Heart right ventricle (tissue), 16 donors: ENCODE measurements at regions not wholly inside any gene's neighbourhood (a gene's known extent, or its start where the extent isn't known, plus 50 kb on each side); places are given as distances from the start of the nearest gene placed in this dataset.

Experiments used
- ATAC-seq, 8 donors: fragments of 200-7000 bp; cut with Tn5 transposase; one replicate each; pipeline ENCODE4 v1.9.1; 2020; ENCODE audit warnings: mild to moderate bottlenecking in 8 of 8, moderate library complexity in 8 of 8, moderate number of reproducible peaks in 1 of 8
- DNase-seq, 2 donors: peaks; one replicate each; pipeline ENCODE4 v3.0.0-alpha.2; 2020
- H3K27ac ChIP-seq, 10 donors: fragments of 200-600 bp; sonication (generic) in 2 of 10; one replicate each; pipeline versions ENCODE4 v1.5.0 to v1.8.0; 2020 to 2022; ENCODE audit warnings: mild to moderate bottlenecking in 3 of 10
- H3K27me3 ChIP-seq, 7 donors: fragments of 200-600 bp; one replicate each; pipeline ENCODE4 v1.8.0; 2021 to 2022; ENCODE audit warnings: mild to moderate bottlenecking in 2 of 7
- H3K36me3 ChIP-seq, 9 donors: fragments of 200-600 bp; sonication (generic) in 1 of 9; one replicate each; pipeline versions ENCODE4 v1.5.0 to v1.8.0; 2020 to 2022; ENCODE audit warnings: mild to moderate bottlenecking in 2 of 9
- H3K4me1 ChIP-seq, 9 donors: fragments of 200-600 bp; sonication (generic) in 1 of 9; one replicate each; pipeline versions ENCODE4 v1.5.0 to v1.8.0; 2020 to 2022; ENCODE audit warnings: mild to moderate bottlenecking in 4 of 9
- H3K4me3 ChIP-seq, 10 donors: fragments of 200-600 bp; sonication (generic) in 2 of 10; one replicate each; pipeline versions ENCODE4 v1.5.0 to v1.8.0; 2020 to 2022; ENCODE audit warnings: mild to moderate bottlenecking in 7 of 10, moderate library complexity in 2 of 10
- H3K9me3 ChIP-seq, 11 donors: fragments of 200-600 bp in 10 of 11; sonication (generic) in 2 of 11; one replicate each; pipeline versions ENCODE4 v1.5.0 to v1.8.0; 2013 to 2022; ENCODE audit warnings: mild to moderate bottlenecking in 2 of 11, control low read depth in 1 of 11, moderate library complexity in 1 of 11
- WGBS, 2 donors: extraction: QIAGEN DNeasy Blood & Tissue Kit; methylation state at CpG; one replicate each; pipeline ENCODE4 v1.1.7; 2013; ENCODE audit warnings: inconsistent platforms in 1 of 2; 5-methylcytosine and 5-hydroxymethylcytosine counted together
- intact Hi-C, 10 donors: fragments of 100-400 bp; cut with DNase I; formaldehyde crosslinking; loops; one replicate each; pipeline versions ENCODE4 v1.11.1 to v1.14.2; 2022
- TF ChIP-seq, protein P1 (sequence below), 9 donors: fragments of 200-600 bp; sonication (generic) in 2 of 9; IDR thresholded peaks; one replicate each; pipeline versions ENCODE4 v1.5.0 to v1.8.0; 2021 to 2022; ENCODE audit warnings: antibody characterized with exemption in 9 of 9, mild to moderate bottlenecking in 5 of 9, moderate library complexity in 1 of 9
- donor health status: Arrhythmogenic right ventricular cardiomyopathy.
- donor health status: ischemic (EF 13 %, LVEDD 7.1; RV severe dilation, severe dysfunction).
- donor health status: healthy with polysubstance abuse.
- donor health status: DM: no; HTN: yes; CAD: no.
- donor health status: DM: no; HTN: no; CAD: no.
- donor health status: ischemic (EF 25% LVEDD 6.9; RV normal size, moderate dysfunction).
- donor health status: ischemic (EF 25% LVEDD 5.7; RV mildly dilated, moderate dysfunction).
- donor health status: healthy.
- donor health status: DM: yes; HTN: yes; CAD: no.
- donor health status: Ischemic cardiomyopathy.
- donor health status: ischemic (EF 35%, LVEDD 5.7; RV mildly dilated, moderate dysfunction).
- donor health status: nonischemic (EF 11% LVEDD 7.7; RV severe dilation, severe dysfunction).
- donor health status: DM: yes; HTN: yes; CAD: no.
- donor health status: PGD.
- donor health status: ischemic (EF 29% LVEDD 5.4; RV normal size, mild dysfunction).
- donor health status: nonischemic (EF 23%, LVEDD 6.1; RV moderate dilation, normal function).

DNA sequence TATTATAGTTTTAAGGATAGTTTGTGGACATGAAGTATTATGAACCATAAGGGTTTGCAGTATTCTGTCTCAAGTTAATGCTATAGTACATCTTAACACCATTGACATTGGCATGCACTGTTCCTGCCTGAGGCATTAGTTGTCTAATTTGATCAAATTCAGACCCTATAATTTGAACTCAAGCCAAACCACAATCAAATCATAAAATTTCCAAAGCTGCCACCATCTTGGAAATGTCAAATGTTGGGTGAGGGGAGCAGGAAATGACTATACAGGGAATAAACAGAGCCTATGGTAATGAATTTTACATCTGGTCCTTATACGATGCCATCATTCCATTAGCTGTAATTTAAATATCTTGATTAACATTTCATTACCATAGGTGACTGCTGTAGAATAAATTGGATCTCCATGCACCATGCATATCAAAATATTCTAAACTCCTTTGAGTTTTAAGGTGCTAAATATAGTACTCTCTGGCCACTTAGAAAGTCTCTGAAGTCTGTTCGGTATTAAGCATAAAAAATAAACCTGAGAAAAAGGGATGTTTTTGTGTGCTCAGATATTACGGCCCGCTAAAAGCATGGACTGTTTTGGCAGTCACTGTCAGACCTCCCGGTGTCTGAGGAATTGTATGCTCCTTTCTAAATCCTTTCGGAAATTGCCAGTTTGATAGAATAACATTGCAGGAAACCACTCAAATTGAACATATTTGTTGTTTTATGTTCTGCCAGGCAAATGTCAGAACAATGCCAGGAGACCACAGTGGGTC is 257.7 kb downstream of the SPRY2 start:
- Histone ChIP-seq H3K36me3 (no peaks in the 10 kb centered on the region), H3K27me3 (no peaks in the 10 kb centered on the region), H3K27ac (peak overlapping the region in 7 of 10 donors; percentile 20 to 73 (median 51)), H3K9me3 (no peaks in the 10 kb centered on the region), H3K4me1 (peaks cover 0 to 22% (median 19%) of the 10 kb centered on the region in 9 donors), H3K4me3 (peak overlapping the region in 2 of 10 donors; percentile 5 to 11)
- 34 to 48% methylated on average over 6 of the region's 6 CpGs for WGBS, 2 donors
- TF ChIP-seq, protein P1, sequence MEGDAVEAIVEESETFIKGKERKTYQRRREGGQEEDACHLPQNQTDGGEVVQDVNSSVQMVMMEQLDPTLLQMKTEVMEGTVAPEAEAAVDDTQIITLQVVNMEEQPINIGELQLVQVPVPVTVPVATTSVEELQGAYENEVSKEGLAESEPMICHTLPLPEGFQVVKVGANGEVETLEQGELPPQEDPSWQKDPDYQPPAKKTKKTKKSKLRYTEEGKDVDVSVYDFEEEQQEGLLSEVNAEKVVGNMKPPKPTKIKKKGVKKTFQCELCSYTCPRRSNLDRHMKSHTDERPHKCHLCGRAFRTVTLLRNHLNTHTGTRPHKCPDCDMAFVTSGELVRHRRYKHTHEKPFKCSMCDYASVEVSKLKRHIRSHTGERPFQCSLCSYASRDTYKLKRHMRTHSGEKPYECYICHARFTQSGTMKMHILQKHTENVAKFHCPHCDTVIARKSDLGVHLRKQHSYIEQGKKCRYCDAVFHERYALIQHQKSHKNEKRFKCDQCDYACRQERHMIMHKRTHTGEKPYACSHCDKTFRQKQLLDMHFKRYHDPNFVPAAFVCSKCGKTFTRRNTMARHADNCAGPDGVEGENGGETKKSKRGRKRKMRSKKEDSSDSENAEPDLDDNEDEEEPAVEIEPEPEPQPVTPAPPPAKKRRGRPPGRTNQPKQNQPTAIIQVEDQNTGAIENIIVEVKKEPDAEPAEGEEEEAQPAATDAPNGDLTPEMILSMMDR (IDR thresholded peaks at IDR 0.05), result no peak
- intact Hi-C loops, result no loop called here
- ATAC-seq (peak in 6 of 8 donors; percentile 13 to 56 (median 26)), DNase-seq (no peak)

DNA sequence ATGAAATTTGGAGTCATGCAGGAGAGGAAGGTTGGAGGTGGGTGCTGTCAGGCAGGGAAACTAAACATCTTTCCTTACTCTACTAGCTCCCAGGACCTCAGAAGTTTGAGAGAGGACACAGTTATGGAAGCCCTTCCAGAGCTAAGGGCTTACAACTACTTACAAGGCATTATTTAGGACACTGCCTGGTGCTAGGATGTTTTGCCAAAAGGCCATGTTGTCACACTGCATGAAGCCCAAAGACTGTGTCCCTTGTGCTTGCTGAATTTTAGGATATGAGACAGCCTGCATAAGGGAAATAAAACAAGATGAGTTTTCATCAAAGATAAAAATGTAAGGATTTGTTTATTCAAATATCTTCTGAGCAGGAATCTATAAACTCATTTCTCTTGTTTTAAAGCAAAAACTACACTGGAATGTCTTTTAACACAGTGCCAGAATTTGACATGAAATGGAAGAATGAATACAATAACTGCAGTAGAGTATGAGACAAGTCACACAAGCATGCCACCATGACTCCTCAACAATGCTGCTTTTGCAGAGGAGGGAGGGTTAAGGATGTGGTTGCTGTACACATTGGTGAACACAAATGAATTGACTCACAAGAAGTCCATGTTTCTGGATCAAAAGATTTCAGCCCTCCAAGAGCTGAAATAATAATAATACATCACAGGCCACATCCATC is 258.4 kb downstream of the SPRY2 start:
- Histone ChIP-seq H3K9me3 (no peaks in the 10 kb centered on the region), H3K27me3 (no peaks in the 10 kb centered on the region), H3K36me3 (no peaks in the 10 kb centered on the region), H3K27ac (peak overlapping the region in 1 of 10 donors; percentile 73), H3K4me3 (no peak overlapping the region), H3K4me1 (peaks cover 0 to 22% (median 19%) of the 10 kb centered on the region in 9 donors)
- TF ChIP-seq, protein P1 (IDR thresholded peaks at IDR 0.05), result no peak
- ATAC-seq, result no peak
- intact Hi-C loops, result no loop called here
- DNase-seq, result no peak

DNA sequence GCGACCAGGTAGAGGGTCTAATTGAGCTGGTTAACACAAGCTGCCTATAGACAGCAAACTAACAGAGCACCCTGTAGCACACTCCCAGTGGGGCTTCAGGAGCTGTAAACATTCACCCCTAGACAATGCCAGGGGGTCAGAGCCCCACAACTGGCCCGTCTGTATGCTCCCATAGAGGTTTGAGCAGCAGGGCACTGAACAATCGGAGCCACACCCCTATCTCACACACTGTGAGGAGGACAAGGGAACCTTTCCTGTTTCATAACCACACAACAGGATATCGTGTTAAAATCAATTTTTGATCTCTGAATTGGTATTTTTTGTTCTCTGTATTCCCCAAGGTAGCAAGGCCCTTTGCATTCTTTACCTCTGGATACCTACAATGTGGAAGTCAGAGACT is 266.1 kb downstream of the SPRY2 start:
- DNase-seq (no peak), ATAC-seq (no peak)
- WGBS, 2 donors, result 85 to 92% methylated on average over 4 of the region's 4 CpGs
- no peaks in the 10 kb centered on the region for H3K9me3 ChIP-seq
- intact Hi-C loops, result no loop called here
- H3K4me1 ChIP-seq, result no peaks in the 10 kb centered on the region
- H3K4me3 ChIP-seq, result no peak overlapping the region
- TF ChIP-seq, protein P1 (IDR thresholded peaks at IDR 0.05), result no peak
- no peaks in the 10 kb centered on the region for H3K27me3 ChIP-seq
- no peaks in the 10 kb centered on the region for H3K36me3 ChIP-seq
- H3K27ac ChIP-seq, result no peak overlapping the region

DNA sequence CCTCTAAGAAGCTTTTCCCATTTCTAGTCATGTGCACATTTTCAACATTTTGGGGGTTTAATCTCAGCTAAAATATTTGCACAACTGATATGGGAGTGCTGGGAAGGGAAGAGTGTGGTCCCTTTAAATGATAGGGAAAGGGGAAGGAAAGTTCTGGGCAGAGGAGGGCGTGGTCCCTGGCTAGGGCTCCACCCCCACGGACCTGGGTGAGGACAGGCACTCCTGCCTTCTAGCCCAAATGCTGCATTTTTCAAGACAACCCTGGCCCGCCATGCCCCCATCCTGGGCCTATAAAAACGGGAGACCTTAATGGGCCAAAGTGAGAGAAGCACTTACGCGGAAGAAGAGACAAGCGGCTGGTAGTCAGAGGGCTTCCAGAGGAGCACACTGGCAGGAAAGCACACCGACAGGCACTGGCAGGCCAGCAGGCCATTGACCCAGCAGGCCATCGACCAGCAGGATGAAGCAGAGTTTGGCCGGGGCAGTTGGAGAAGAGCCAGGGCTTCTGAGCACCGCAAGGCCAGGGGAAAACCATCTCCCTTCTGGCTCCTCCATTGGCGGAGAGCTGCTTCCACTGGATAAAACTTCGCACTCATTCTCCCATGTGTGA is 266.7 kb downstream of the SPRY2 start:
- Histone ChIP-seq H3K36me3 (no peaks in the 10 kb centered on the region), H3K9me3 (no peaks in the 10 kb centered on the region), H3K27ac (no peak overlapping the region), H3K4me1 (no peaks in the 10 kb centered on the region), H3K27me3 (no peaks in the 10 kb centered on the region), H3K4me3 (no peak overlapping the region)
- intact Hi-C loops, result no loop called here
- TF ChIP-seq, protein P1 (IDR thresholded peaks at IDR 0.05), result no peak
- ATAC-seq (no peak), DNase-seq (no peak)
- 88 to 91% methylated on average over 13 of the region's 13 CpGs for WGBS, 2 donors
